ENCODE measurements at regions not wholly inside any gene's neighbourhood (a gene's known extent, or its start where the extent isn't known, plus 50 kb on each side); places are given as distances from the start of the nearest gene placed in this dataset.

DNA sequence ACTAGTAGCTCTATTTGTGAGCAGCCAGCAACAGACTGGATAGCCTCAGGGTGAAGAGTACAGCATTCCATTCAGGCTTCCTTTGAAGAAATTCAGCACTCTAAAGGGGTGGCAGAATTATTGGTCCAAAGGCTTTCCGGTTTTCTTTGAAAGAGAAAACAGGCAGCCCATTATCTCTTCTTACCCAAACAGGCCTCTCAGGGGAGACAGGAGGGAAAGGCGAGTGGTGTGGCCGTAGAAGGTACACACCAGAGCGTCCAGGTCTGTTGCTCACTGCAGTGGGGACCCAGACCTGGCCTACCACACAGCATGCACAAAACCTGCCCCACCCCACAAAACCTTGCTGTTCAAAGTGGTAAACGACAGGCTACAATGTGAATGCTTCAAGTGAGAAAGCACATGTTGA, 83.3 kb downstream of the ZNF608 start:
- DNase-seq: no peak

GRCh38 chr5:124662181-124662781, 84.2 kb downstream of the ZNF608 start:
- DNase-seq: no peak

DNA sequence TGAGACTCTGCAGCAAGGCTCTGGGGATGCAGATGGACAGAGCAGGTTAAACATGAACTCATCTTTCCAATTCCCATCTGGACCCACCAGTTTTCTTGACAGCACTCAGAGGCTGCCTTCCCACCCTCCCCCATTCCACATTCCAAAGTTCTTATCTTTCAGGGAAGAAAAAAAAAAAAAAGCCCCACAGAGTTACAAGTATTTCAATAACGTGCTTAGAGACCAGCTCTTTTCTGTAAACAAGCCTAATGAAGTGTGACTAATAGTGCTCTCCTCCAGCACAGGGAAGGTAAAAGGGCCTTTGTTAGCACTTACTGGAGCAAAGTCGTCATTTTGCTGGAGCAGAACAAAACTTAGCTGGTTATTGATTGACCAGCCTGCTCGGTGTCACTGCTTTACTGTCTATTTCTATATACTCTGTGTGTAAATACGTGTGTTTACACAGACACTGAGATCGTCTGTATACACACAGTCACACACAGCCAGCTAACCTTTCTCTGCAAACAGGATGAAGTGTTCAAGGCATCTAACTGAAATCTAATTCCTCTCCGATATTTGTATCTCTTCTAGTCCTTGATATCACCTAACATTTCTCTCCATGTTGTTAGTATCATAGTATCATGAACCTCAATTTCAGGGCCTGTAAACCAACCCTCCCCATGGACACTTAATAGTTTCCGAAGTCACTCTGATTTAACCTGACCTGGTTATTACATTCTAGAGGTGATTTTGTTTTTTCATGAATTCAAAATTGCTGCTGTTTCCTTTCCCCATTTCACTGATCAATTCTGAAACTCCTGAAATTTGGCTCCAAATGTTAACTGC, 84.9 kb downstream of the ZNF608 start:
- DNase-seq: no peak

- no peak for DNase-seq
Observed at GRCh38 chr5:124660229-124661093, 86.0 kb downstream of the ZNF608 start.

- DNase-seq: no peak
Observed at GRCh38 chr5:124659798-124660197, 86.6 kb downstream of the ZNF608 start.

- DNase-seq: no peak
Observed at GRCh38 chr5:124658867-124659557, 87.4 kb downstream of the ZNF608 start.

DNA sequence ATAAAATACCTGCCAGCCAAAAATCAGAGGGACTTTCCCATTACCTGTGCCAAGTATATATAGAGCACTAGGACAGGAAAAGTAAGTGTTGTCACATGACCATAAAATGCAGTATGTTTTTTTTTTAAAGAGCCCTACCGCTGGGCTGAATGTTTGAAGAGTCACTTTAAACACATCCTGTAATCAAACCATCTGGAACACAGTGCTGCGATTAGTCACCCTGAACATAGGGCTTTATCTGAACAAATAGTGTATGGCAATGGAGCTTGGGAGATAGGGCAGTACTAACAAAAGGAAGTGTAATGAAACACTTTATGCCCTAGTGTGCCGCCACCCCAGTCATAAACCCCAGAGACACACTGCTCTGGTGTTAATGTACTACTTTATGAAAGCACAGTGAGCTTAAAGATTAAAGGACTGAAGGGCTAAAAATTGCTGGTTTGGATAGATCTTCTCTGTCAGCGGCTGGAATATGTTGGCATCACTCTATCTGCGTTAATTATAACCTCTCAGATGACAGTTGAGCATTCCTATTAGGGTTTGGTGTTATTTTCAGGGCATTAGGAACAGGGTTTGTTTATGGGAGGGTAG, 90.4 kb downstream of the ZNF608 start:
- DNase-seq: no peak

- no peak for DNase-seq
Observed at GRCh38 chr5:124655251-124655917, 91.1 kb downstream of the ZNF608 start.

- no peak for DNase-seq
Observed at GRCh38 chr5:124654418-124654817, 92.0 kb downstream of the ZNF608 start.

- DNase-seq: no peak
Observed at GRCh38 chr5:124653666-124654065, 92.8 kb downstream of the ZNF608 start.

GRCh38 chr5:124652892-124653441, 93.5 kb downstream of the ZNF608 start:
- DNase-seq: no peak

- no peak for DNase-seq
Observed at GRCh38 chr5:124652514-124652819, 94.0 kb downstream of the ZNF608 start.

DNA sequence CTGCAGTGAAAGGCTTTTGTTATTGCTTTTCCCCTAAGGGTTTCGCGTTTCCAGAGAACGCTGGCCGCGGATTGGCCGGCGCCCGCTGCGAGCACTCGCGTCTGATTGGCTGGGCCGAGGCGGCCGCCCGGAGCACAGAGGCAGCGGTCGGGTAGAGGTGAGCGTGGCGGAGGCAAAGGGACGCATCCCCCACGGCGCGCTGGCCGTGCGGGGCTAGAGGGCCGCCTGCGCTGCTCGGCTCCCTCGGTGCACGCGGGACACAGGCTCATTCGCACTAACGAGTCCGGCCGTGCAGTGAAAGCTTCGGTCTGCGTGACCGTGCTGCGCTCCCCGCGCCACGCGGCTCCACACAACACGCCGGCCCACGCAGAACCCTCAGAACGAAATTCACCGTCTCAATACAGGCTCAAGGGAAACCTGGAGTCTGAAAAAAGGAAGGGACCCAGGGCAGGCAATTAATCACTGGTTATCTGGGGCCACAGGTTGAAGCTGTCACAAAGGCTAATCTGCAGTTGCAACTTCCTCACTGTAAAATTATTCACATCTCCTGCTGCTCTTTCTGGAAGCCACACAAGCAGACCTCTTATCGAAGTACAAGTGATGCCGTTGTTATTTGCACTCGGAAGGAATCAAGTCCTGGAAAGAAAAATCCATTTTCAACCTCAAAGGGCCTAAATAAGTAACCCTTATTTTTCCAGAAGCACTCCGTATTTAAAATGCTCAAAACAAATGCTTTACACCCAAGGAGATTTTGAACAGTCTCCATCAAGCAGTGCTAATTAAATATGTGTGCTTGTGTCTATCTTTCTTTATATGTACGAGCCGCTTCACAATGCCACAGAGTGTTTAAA, 94.6 kb downstream of the ZNF608 start:
- peak; percentile 5 to 65 for DNase-seq

- no peak for DNase-seq
Observed at GRCh38 chr5:124650951-124651662, 95.3 kb downstream of the ZNF608 start.

DNA sequence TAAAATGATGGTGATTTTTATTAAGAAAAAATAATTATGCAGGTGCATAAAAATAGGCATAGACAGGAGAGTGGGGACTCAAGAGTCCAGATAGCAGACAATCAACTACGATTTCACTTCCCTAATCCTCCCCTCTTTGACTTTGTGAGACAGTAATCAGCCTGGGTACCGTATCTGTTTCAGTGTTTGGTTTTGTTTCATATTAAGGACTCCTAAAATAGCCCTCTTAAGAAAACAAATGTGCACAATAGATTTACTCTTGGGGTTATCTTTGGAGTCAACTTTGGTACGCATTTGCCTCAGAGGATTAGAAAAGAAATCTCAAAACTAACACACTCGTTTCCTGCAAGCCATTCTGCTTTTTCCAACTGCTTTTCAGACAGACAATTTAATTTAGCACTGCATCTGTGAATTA, 96.3 kb downstream of the ZNF608 start:
- DNase-seq: no peak

DNA sequence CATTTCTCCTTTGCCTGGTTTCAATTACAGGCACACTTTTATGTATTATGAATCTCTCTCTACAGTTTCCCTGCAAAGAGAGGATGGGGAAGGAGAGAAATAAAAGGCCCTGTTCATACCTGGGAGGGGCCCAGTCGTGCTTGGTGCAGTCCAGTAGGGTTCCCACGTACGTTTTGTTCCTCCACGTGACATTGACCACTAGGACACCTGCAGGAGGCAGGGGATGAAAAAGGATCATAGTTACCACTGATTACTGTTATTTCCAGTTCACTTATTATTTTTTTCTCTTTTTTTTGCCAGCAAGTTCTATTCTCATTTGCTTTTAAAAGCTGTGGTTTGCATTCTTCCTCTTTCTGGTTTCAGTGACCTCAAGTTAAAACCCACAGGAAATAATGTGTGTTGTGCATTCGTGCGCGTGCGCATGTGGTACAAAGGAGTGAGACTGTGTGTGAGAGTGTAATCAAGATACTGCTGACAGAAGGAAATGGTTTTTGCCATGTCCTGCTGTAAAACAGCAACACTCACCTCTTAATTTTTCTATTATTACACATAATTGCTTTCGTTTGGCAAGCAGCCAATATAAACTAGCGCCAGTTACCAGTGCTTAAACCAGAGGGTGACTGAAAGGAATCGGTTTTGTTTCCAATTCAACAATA, 96.8 kb downstream of the ZNF608 start:
- DNase-seq: peak; percentile 76 to 91

GRCh38 chr5:124648902-124649467, 97.5 kb downstream of the ZNF608 start:
- no peak for DNase-seq

DNA sequence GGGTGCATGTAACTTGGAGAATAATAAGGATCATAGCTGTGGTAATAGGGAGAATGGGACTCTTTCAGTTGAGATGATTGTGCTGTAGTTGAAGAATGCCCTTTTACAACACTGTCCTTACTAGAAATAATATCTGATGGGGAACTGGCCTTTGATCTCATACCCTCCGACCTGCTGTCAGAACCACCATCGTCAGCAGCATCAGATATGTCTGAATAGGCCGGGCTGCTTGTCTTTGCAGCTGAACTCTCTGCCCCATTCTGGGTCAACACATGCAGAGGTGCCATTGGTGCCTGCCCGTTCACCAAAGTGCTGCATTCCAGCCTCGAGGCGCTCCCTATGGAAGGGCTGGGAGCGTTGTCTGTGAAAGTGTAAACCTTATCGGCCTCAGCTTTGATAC, 99.1 kb downstream of the ZNF608 start:
- DNase-seq: no peak

- DNase-seq: no peak
Observed at GRCh38 chr5:124645396-124645795, 101.0 kb downstream of the ZNF608 start.

All from CD4-positive, alpha-beta T cell treated with Interleukin-4 for 1 hour (primary cell).